ENCODE measurements at regions not wholly inside any gene's neighbourhood (a gene's known extent, or its start where the extent isn't known, plus 50 kb on each side); places are given as distances from the start of the nearest gene placed in this dataset.

GRCh38 chr11:133740963-133741362, 104.3 kb downstream of the SPATA19 start:
- no peak for TF ChIP-seq CTCF (IDR thresholded peaks at IDR 0.05)
- TF ChIP-seq POLR2A (IDR thresholded peaks at IDR 0.05): no peak

Data from suprapubic skin (tissue), 3 donors.